GM18499 (cell line): ENCODE measurements at regions not wholly inside any gene's neighbourhood (a gene's known extent, or its start where the extent isn't known, plus 50 kb on each side); places are given as distances from the start of the nearest gene placed in this dataset.

ENCODE experiments used
- ATAC-seq: cut with Tn5 transposase; IDR thresholded peaks from one replicate; pipeline ENCODE4 v1.9.1; 2021; ENCODE audit warnings: moderate number of reproducible peaks; ENCODE audit not compliant: insufficient read depth, unreplicated experiment

DNA sequence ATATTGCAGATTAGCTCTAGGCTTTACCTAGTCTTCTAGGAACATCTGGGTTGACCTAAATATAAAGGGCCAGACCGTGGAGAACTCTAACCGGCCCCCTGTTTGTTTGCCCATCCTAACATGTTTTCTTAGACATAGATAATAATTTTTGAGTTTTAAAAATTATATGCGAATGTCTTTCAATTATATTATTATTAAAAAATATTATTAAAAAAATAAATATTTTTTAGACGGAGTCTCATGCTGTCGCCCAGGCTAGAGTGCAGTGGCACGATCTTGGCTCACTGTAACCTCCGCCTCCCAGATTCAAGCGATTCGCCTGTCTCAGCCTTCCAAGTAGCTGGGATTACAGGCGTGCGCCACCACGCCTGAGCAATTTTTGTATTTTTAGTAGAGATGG, 318.5 kb downstream of the INHBA start:
- ATAC-seq, result no peak

- no peak for ATAC-seq
These were observed 319.3 kb downstream of the INHBA start for GRCh38 chr7:41383596-41383995.

DNA sequence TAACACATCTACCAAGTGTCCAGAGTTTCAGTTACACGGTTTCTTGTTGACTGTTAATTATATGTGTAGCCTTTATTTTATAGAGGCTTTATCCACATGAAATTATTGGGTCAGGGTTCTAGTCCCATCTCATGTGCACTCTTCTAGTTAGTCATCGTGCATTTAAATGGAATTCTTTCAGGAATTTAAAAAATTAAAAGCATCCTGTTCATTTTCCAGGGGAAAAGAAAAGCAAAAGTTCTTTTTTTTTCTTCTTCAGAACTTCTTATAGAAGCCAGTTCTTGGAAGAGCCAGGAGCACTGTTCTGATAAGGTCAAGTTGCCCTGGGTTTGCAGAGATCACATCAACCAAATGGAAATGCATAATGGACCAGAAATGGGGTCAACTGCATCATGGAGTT, 324.7 kb downstream of the INHBA start:
- no peak for ATAC-seq

DNA sequence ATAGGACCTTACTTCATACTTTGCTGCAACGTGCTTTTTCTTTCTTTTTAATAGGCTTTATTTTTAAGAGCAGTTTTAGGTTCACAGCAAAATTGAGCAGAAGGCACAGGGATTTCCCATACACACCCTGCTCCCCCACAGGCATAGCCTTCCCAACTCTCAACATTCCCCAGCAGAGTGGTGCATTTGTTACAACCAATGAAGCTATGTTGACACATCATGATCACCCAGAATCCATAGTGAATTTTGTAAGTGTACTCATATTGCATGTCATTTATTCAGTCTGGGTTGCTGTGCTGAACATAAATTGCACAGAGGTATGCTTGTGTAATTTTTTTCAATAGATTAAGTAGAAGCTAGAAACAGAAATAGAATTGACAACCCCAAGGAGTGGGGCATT, 327.3 kb downstream of the INHBA start:
- no peak for ATAC-seq

GRCh38 chr7:41374150-41374848, 328.6 kb downstream of the INHBA start:
- no peak for ATAC-seq

GRCh38 chr7:41367967-41368882, 334.7 kb downstream of the INHBA start:
- no peak for ATAC-seq

GRCh38 chr7:41351091-41351490, 351.8 kb downstream of the INHBA start:
- ATAC-seq, result no peak

DNA sequence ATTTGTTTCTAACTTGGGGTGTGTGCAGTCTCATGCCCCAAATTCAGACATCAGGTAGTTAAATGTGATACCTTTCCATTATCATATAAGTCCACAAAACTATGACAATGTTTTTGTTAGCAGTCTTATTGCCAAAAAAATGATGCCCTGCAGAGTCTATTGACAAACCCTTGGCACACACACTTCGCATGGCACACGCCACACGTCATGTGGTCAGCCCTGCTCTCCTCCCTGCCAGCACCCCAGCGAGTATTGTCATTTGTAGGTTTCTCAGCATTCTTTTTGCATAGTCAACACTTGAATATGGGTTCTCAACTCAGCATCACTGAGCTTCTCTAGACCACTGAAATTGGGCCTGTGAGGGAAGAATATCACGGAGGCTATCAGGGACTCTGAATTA, 356.0 kb downstream of the INHBA start:
- ATAC-seq, result no peak

- ATAC-seq, result no peak
These were observed 362.8 kb downstream of the INHBA start for GRCh38 chr7:41339913-41340676.

DNA sequence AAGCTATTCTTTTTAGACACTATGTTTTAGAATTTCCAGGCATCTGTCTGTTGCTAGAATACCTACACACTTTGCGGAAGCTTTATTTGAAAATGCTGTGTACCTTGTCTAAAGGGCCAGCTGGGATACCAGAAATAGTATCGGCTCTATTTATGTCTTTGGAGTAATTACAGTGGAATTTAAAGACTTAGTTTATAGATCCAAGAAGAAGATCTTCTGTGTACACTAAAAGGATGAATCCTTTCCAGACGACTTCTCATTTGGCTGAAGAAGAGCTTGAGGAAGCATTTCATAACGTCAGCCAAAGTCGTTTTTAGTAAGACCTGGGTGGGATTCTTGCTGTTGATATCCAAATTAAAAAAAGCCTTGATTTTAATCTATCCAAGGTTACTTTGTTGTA, 365.9 kb downstream of the INHBA start:
- no peak for ATAC-seq

DNA sequence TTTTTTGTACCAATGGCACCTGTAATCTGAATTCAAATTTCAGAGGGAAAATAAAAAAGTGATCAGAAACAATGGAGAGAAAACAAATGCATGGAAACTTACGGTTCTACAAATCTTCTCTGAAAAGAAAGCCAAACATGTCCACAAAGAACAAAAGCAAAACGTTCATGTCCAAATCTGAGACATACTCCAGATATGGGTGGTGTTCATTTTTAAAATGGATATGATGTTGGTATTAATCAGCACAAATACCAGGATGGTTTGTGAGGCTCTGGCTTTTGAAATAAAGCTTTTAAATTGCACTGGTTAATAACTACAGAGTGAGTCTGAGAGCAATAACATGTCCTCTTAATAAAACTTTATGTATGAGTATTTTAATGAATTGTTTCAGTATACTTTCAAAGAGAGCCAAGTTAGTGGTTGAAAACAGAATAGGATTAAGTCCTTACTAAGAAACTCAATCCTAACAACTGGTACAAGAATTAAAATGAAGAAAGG, 366.4 kb downstream of the INHBA start:
- ATAC-seq, result no peak

GRCh38 chr7:41334071-41334862, 368.6 kb downstream of the INHBA start:
- ATAC-seq, result no peak

- ATAC-seq, result no peak
These were observed 369.4 kb downstream of the INHBA start for GRCh38 chr7:41333511-41333910.

- no peak for ATAC-seq
These were observed 371.7 kb downstream of the INHBA start for GRCh38 chr7:41331194-41331593.

DNA sequence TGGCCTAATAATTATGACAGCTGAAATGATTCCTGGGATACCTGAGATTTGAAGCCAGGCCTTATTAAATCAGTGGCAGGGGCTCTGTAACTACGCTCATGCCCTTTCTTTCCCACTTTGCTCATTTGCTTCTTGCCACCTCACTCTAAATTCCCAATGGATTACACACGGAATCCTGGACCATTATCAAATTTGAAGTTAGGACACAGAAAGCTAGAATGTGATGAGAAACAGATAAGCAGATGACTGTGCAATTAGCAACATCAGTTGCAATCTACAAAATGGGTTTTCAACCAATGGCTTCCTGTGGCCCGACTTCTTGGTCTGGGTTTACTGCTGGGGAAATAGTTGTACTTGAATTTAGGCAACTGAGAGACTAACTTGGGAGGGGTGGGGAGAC, 374.3 kb downstream of the INHBA start:
- no peak for ATAC-seq

- ATAC-seq, result no peak
These were observed 374.8 kb downstream of the INHBA start for GRCh38 chr7:41328131-41328530.

- ATAC-seq, result no peak
These were observed 376.3 kb downstream of the INHBA start for GRCh38 chr7:41326616-41327015.

DNA sequence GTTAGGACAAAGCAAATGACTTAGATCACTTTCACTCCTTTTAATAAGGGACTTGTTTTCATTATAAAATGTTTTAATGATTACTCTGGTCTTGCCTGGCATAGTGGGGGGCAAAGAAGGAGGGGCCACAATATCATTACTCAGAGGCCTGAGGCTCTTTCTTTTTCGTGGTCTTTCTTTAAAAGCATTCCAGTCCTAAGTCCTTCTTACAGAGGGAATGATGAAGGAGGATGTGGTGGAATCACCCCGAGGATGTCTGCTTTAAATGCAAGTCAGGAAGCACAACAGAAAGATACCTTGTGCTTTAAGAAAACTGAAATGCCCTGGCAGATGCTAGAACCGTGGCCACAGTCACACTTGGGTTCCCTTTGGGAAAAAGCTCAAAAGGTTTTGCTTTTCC, 379.1 kb downstream of the INHBA start:
- ATAC-seq, result no peak

- no peak for ATAC-seq
These were observed 383.3 kb downstream of the INHBA start for GRCh38 chr7:41319581-41319980.

- no peak for ATAC-seq
These were observed 386.5 kb downstream of the INHBA start for GRCh38 chr7:41316410-41316809.
